B cell (primary cell): ENCODE measurements at regions not wholly inside any gene's neighbourhood (a gene's known extent, or its start where the extent isn't known, plus 50 kb on each side); places are given as distances from the start of the nearest gene placed in this dataset.

Experiments
- ATAC-seq: fragments of 200-7000 bp; cut with Tn5 transposase; one replicate; pipeline ENCODE4 v1.10.0; 2021; ENCODE audit warnings: low read depth, mild to moderate bottlenecking, moderate number of reproducible peaks, moderate library complexity
- CTCF ChIA-PET: fragments of 350-600 bp; sonication (Branson Sonifier 250); formaldehyde crosslinking; loops from one replicate; lab custom pipeline; 2021; ENCODE audit warnings: antibody characterized with exemption, inconsistent platforms; lab: Charles Lee
- POLR2A ChIA-PET: fragments of 350-600 bp; sonication (Branson Sonifier 250); formaldehyde crosslinking; loops from one replicate; lab custom pipeline; 2021; ENCODE audit warnings: antibody characterized with exemption; lab: Charles Lee
- DNase-seq: peaks from one replicate; pipeline ENCODE4 v3.0.0; 2013
- H2AFZ ChIP-seq: 2 replicates; pipeline ENCODE4 v1.6.1; 2012; ENCODE audit warnings: mild to moderate bottlenecking, low read depth, low read length; ENCODE audit not compliant: insufficient read depth, poor library complexity, severe bottlenecking
- H3K27ac ChIP-seq, 2 donors: 1 replicate in 1 of 2; 2 replicates in 1 of 2; pipeline ENCODE4 v1.5.1; 2012 to 2013; ENCODE audit warnings: low read length in 2 of 2, mild to moderate bottlenecking in 2 of 2, moderate library complexity in 1 of 2
- H3K27me3 ChIP-seq, 4 experiments: fragments of 200-600 bp in 1 of 4; sonication (generic) in 1 of 4; replicated peaks in 1 of 4; 1 replicate in 2 of 4; 2 replicates in 2 of 4; pipeline versions ENCODE4 v1.6.1 to v1.7.0; 2013 to 2016; ENCODE audit warnings: low read length in 3 of 4, mild to moderate bottlenecking in 2 of 4, mixed read lengths in 1 of 4, moderate library complexity in 1 of 4; ENCODE audit not compliant: insufficient read depth in 4 of 4, control insufficient read depth in 3 of 4; ENCODE audit errors: control extremely low read depth in 1 of 4
- H3K36me3 ChIP-seq, 2 experiments: replicated peaks in 1 of 2; 1 replicate in 1 of 2; 2 replicates in 1 of 2; pipeline versions ENCODE4 v1.6.1 to v1.7.1; 2013; ENCODE audit warnings: low read length in 1 of 2; ENCODE audit not compliant: insufficient read depth in 2 of 2, control insufficient read depth in 1 of 2; ENCODE audit errors: control extremely low read depth in 1 of 2, extremely low read depth in 1 of 2
- H3K4me1 ChIP-seq, 2 donors: fragments of 200-600 bp in 1 of 2; sonication (generic) in 1 of 2; 1 replicate in 1 of 2; 2 replicates in 1 of 2; pipeline versions ENCODE4 v1.5.1 to v1.6.1; 2013 to 2017; ENCODE audit warnings: low read length in 2 of 2; ENCODE audit not compliant: control insufficient read depth in 2 of 2, insufficient read depth in 2 of 2
- H3K4me2 ChIP-seq: replicated peaks from 2 replicates; pipeline ENCODE3; 2012; ENCODE audit warnings: mild to moderate bottlenecking, low read depth, low read length; ENCODE audit not compliant: poor library complexity, severe bottlenecking
- H3K4me3 ChIP-seq, 5 experiments: fragments of 200-600 bp in 1 of 5; sonication (generic) in 1 of 5; 1 replicate in 3 of 5; 2 replicates in 2 of 5; pipeline versions ENCODE4 v1.5.1 to v1.7.0; 2011 to 2016; ENCODE audit warnings: low read length in 4 of 5, mild to moderate bottlenecking in 4 of 5, low read depth in 2 of 5, control low read depth in 1 of 5, moderate library complexity in 1 of 5; ENCODE audit not compliant: insufficient read depth in 1 of 5; ENCODE audit errors: control extremely low read depth in 1 of 5, extremely low read depth in 1 of 5
- H3K79me2 ChIP-seq: fragments of 200-600 bp; sonication (generic); one replicate; pipeline ENCODE4 v1.6.0; 2016; ENCODE audit warnings: low read length; ENCODE audit not compliant: control insufficient read depth, insufficient read depth
- H3K9ac ChIP-seq: fragments of 200-600 bp; sonication (generic); 2 replicates; pipeline ENCODE4 v1.6.1; 2017; ENCODE audit warnings: mild to moderate bottlenecking, low read length, moderate library complexity
- H3K9me3 ChIP-seq, 3 donors: one replicate each; pipeline versions ENCODE4 v1.6.1 to v1.7.1; 2013; ENCODE audit warnings: low read length in 2 of 3; ENCODE audit not compliant: control insufficient read depth in 2 of 3, insufficient read depth in 1 of 3; ENCODE audit errors: control extremely low read depth in 1 of 3
- H4K20me1 ChIP-seq: 2 replicates; pipeline ENCODE4 v1.6.0; 2012; ENCODE audit warnings: mild to moderate bottlenecking, low read length; ENCODE audit not compliant: insufficient read depth, control insufficient read depth, poor library complexity, severe bottlenecking
- H3K27ac Mint-ChIP-seq: one replicate; pipeline ENCODE4 v1.8.0; 2021; ENCODE audit warnings: mixed read lengths
- H3K27me3 Mint-ChIP-seq: one replicate; pipeline ENCODE4 v1.8.0; 2021; ENCODE audit warnings: mixed read lengths
- H3K4me1 Mint-ChIP-seq: one replicate; pipeline ENCODE4 v1.8.0; 2021; ENCODE audit warnings: mixed read lengths
- H3K4me3 Mint-ChIP-seq: one replicate; pipeline ENCODE4 v1.8.0; 2021; ENCODE audit warnings: mixed read lengths
- H3K9me3 Mint-ChIP-seq: one replicate; pipeline ENCODE4 v1.8.0; 2022; ENCODE audit warnings: mixed read lengths; ENCODE audit not compliant: insufficient read depth
- EZH2 ChIP-seq: IDR thresholded peaks from 2 replicates; pipeline ENCODE4 v1.6.1; 2012; ENCODE audit warnings: borderline replicate concordance, low read depth, mild to moderate bottlenecking, moderate library complexity, low read length; ENCODE audit not compliant: insufficient read depth, poor library complexity, severe bottlenecking
- WGBS: methylation state at CpG from one replicate; pipeline ENCODE4 v1.1.5; 2013; ENCODE audit warnings: missing lambda C conversion rate; ENCODE audit not compliant: insufficient coverage; 5-methylcytosine and 5-hydroxymethylcytosine counted together
- intact Hi-C: fragments of 100-400 bp; cut with micrococcal nuclease; formaldehyde crosslinking; loops from one replicate; pipeline ENCODE4 v1.10.0; 2022
- TF ChIP-seq, protein P1 (sequence below): fragments of 200-600 bp; IDR thresholded peaks from one replicate; pipeline ENCODE4 v1.8.0; 2022; ENCODE audit warnings: antibody characterized with exemption, mild to moderate bottlenecking

DNA sequence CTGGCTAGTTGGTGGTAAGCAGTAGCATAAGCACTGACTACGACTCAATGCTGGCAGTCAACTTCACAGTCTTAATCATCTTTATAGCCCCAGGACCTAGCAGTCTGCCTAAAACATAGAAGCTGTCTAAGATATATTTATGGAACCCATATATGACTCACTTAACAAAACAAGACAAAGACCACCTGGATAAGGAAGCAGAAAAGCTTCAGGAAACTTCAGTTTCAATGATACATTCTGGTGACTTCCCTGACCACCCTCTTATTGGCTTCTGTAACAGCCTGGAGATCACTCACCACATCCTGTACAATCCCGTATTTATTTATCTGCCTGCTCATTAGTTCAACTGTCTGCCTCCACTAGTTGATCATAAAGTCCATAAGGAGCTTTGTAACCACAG, 95.5 kb downstream of the PMP22 start:
- no peak overlapping the region for H3K4me3 ChIP-seq
- H3K27me3 Mint-ChIP-seq: peaks cover 12% of the 10 kb centered on the region
- POLR2A ChIA-PET: no interaction called here
- CTCF ChIA-PET: no interaction called here
- H3K9me3 ChIP-seq: no peaks in the 10 kb centered on the region
- no peaks in the 10 kb centered on the region for H3K4me1 Mint-ChIP-seq
- H3K4me1 ChIP-seq: no peaks in the 10 kb centered on the region
- H3K27ac Mint-ChIP-seq: no peak overlapping the region
- no peak overlapping the region for H3K4me3 Mint-ChIP-seq
- TF ChIP-seq, protein P1, sequence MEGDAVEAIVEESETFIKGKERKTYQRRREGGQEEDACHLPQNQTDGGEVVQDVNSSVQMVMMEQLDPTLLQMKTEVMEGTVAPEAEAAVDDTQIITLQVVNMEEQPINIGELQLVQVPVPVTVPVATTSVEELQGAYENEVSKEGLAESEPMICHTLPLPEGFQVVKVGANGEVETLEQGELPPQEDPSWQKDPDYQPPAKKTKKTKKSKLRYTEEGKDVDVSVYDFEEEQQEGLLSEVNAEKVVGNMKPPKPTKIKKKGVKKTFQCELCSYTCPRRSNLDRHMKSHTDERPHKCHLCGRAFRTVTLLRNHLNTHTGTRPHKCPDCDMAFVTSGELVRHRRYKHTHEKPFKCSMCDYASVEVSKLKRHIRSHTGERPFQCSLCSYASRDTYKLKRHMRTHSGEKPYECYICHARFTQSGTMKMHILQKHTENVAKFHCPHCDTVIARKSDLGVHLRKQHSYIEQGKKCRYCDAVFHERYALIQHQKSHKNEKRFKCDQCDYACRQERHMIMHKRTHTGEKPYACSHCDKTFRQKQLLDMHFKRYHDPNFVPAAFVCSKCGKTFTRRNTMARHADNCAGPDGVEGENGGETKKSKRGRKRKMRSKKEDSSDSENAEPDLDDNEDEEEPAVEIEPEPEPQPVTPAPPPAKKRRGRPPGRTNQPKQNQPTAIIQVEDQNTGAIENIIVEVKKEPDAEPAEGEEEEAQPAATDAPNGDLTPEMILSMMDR: no peak
- TF ChIP-seq EZH2: no peak
- no peak overlapping the region for H3K27ac ChIP-seq
- H3K9ac ChIP-seq: no peak overlapping the region
- intact Hi-C loops: no loop called here
- no peak overlapping the region for H3K4me2 ChIP-seq
- H4K20me1 ChIP-seq: no peaks in the 10 kb centered on the region
- 40% methylated on average over 1 of the region's 2 CpGs for WGBS
- no peaks in the 10 kb centered on the region for H3K27me3 ChIP-seq
- no peaks in the 10 kb centered on the region for H3K79me2 ChIP-seq
- no peaks in the 10 kb centered on the region for H3K36me3 ChIP-seq
- H2AFZ ChIP-seq: no peak overlapping the region
- DNase-seq (no peak), ATAC-seq (no peak)
- H3K9me3 Mint-ChIP-seq: no peaks in the 10 kb centered on the region

DNA sequence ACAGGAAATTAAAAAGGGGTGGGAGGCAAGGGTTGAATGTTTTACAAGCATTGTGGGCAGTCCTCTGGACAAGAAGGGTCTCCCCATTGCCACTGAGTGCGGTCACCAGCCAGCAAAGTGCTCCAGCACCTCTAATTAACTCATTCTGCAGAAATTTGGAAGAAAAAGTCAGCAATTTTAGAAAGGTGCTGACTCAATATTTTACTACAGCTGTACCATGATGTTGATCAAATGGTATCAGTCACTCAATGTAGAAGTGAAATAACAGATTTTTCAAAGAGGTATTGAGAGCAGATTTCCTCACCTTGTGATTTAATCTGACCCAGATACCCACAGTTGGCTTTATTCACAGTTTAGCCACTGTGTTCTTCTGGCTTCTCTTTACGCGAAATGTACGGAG, 96.7 kb downstream of the PMP22 start:
- Histone ChIP-seq H3K79me2 (no peaks in the 10 kb centered on the region), H2AFZ (no peak overlapping the region), H3K36me3 (no peaks in the 10 kb centered on the region), H3K4me2 (no peak overlapping the region), H3K4me3 (no peak overlapping the region), H3K9me3 (no peaks in the 10 kb centered on the region), H3K9ac (no peak overlapping the region), H3K4me1 (no peaks in the 10 kb centered on the region), H4K20me1 (no peaks in the 10 kb centered on the region), H3K27me3 (no peaks in the 10 kb centered on the region), H3K27ac (no peak overlapping the region)
- Mint-ChIP-seq H3K27me3 (peaks cover 9% of the 10 kb centered on the region), H3K9me3 (no peaks in the 10 kb centered on the region), H3K4me3 (no peak overlapping the region), H3K27ac (no peak overlapping the region), H3K4me1 (no peaks in the 10 kb centered on the region)
- ChIA-PET CTCF (no interaction called here), POLR2A (no interaction called here)
- 100% methylated on average over 3 of the region's 4 CpGs for WGBS
- DNase-seq: no peak
- ATAC-seq: no peak
- intact Hi-C loops: no loop called here
- TF ChIP-seq, protein P1: no peak
- TF ChIP-seq EZH2: no peak
